Activated naive CD8-positive, alpha-beta T cell treated with anti-CD3 and anti-CD28 coated beads, Interleukin-2, amount 10 ng/mL, durations not matched to agents 7 days and 5 days (primary cell): ENCODE measurements at regions not wholly inside any gene's neighbourhood (a gene's known extent, or its start where the extent isn't known, plus 50 kb on each side); places are given as distances from the start of the nearest gene placed in this dataset.

Experiments used
- ATAC-seq: fragments of 150-1000 bp; cut with Tn5 transposase; one replicate; pipeline ENCODE4 v1.10.0; 2021; ENCODE audit warnings: low read depth, moderate library complexity
- POLR2A ChIA-PET: fragments of 350-600 bp; sonication (Branson Sonifier 250); formaldehyde crosslinking; loops from one replicate; lab custom pipeline; 2021; ENCODE audit warnings: antibody characterized with exemption; lab: Charles Lee
- DNase-seq: peaks from one replicate; pipeline ENCODE4 v3.0.0; 2021
- H3K27ac Mint-ChIP-seq: one replicate; pipeline ENCODE4 v1.8.0; 2022; ENCODE audit warnings: mild to moderate bottlenecking, mixed read lengths
- H3K27me3 Mint-ChIP-seq: one replicate; pipeline ENCODE4 v1.8.0; 2022; ENCODE audit warnings: mild to moderate bottlenecking, moderate library complexity, mixed read lengths
- H3K36me3 Mint-ChIP-seq: one replicate; pipeline ENCODE4 v1.8.0; 2021; ENCODE audit warnings: mild to moderate bottlenecking, mixed read lengths
- H3K4me1 Mint-ChIP-seq: one replicate; pipeline ENCODE4 v1.8.0; 2021; ENCODE audit warnings: mixed read lengths
- H3K4me3 Mint-ChIP-seq: one replicate; pipeline ENCODE4 v1.8.0; 2022; ENCODE audit warnings: mild to moderate bottlenecking, moderate library complexity, mixed read lengths
- H3K9me3 Mint-ChIP-seq: one replicate; pipeline ENCODE4 v1.8.0; 2021; ENCODE audit warnings: mixed read lengths

DNA sequence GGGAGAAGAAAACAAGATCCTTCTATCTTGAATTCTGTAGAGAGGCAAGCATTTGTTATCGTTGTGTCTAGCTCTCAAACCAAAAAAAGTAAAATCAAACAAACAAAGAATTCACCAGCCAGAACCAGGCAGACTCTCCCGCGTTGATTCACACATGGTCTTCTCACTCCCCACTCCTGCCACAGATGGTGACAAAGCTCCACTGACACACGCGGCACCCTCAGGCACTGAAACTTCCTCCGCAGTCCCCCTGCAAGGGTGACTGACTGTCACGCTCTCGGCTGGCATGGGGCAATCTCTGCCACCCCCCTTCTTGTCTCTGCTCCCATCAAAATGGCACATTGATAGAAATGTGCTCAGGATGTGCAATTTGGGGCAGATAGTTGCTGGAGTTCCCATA lies 304.9 kb downstream of the DHX15 start:
- no peak overlapping the region for H3K27ac Mint-ChIP-seq
- no peak for DNase-seq
- no peaks in the 10 kb centered on the region for H3K36me3 Mint-ChIP-seq
- POLR2A ChIA-PET = no interaction called here
- no peak overlapping the region for H3K4me3 Mint-ChIP-seq
- no peaks in the 10 kb centered on the region for H3K9me3 Mint-ChIP-seq
- no peak for ATAC-seq
- H3K4me1 Mint-ChIP-seq = no peaks in the 10 kb centered on the region
- peaks cover 5% of the 10 kb centered on the region for H3K27me3 Mint-ChIP-seq

DNA sequence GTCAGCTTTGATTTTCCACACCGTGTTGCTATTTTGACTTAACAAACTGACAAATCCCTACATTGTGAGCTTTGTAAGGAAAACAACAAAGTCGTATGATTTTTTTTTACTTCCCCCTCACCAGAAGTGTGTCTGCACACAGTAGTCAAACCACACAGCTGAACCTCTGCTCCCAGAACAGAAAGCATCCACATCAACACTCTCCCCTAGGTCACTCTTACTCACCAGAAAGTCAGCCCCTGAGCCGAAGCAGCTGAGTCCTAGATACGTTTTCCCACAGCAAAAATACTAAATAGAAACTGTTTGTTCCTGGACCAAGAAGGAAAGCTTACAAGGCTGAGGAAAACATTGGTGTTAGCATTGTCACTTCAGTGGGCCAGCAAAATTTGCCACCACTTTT lies 305.7 kb downstream of the DHX15 start:
- ATAC-seq (no peak), DNase-seq (no peak)
- Mint-ChIP-seq H3K4me1 (no peaks in the 10 kb centered on the region), H3K27me3 (peaks cover 5% of the 10 kb centered on the region), H3K4me3 (no peak overlapping the region), H3K27ac (no peak overlapping the region), H3K36me3 (no peaks in the 10 kb centered on the region), H3K9me3 (no peaks in the 10 kb centered on the region)
- POLR2A ChIA-PET = no interaction called here

DNA sequence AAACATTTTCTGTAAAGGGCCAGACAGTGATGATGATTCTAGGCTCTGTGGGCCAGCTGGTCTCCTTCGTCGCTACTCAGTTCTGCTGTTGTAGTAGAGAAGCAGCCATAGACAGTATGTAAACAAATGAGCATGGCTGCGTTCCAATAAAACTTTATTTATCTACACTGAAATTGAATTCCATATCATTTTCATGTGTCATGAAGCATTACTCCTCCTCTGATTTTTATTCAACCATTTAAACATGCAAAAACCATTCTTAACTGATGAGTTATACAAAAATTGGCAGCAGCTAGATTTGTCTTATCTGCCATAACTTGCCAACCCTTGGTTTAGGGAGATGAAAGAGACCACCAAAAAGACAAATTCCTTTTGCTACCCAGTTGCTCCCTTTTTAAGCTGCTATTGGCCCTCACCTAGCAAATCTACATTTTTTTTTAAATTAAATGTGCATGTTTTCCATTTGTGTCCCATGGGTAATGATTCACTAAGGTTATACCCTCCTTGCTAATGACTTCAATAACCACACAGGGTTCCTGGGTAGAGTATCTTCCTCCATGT lies 309.9 kb downstream of the DHX15 start:
- no peaks in the 10 kb centered on the region for H3K4me1 Mint-ChIP-seq
- no peak overlapping the region for H3K4me3 Mint-ChIP-seq
- ATAC-seq = no peak

DNA sequence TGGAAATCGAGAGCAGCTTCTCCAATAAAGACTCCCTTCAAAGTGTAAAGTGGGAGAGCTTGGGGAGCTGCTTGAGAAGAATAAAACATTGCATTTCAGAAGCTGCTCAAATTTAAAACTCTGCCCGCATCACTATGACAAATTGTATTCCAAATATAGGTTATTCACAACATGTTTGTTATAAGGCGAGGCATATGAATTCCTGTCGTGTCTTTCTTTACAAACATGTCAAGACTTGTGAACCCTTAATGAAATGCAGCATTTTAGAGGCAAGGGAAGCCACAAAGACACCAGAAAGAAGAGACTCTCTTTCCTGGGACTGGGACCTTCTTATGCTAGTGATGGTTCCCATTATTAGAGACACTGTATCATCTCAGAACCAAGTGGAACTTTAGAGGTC lies 311.2 kb downstream of the DHX15 start:
- Mint-ChIP-seq H3K4me3 (no peak overlapping the region), H3K4me1 (no peaks in the 10 kb centered on the region)

More for the DNA sequence above, 309.9 kb downstream of the DHX15 start:
- Mint-ChIP-seq H3K36me3 (no peaks in the 10 kb centered on the region), H3K27me3 (peaks cover 5% of the 10 kb centered on the region), H3K9me3 (no peaks in the 10 kb centered on the region), H3K27ac (no peak overlapping the region)
- POLR2A ChIA-PET = no interaction called here
- DNase-seq = no peak

DNA sequence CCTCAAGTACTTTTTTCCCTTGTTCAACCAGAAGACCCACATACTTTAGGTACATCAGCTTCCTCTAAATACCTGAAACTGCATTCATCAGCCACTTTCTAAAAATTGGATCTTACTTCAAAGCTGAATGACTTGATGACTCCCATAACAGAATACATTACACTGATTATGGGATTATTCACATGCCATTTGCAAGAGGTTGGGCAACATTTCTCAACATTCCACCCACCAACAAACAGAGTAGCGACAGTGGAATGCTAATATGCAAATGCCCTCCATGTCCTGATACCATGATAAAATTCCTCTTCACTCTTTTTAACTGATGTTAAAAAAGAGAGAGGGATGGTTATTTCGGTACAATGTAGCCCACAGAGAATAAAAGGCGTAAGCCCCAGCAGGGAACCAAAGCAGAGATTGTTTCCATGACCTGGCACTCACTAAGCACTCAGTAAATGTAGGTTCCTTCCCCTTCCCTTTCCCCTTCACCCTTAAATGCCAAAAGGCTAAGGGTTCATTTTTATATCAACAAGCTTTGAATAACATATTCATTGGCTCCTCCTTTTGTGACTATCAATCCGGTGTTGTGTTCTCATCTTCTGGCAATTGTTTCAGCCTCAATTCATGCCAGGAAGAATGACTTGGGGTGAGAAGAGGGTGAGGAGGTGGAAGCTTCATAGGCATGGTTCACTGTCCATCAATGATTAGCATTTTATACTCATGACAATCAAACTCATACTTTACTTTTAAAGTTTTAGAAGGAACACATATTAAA lies 317.2 kb downstream of the DHX15 start:
- DNase-seq (no peak), ATAC-seq (no peak)
- H3K4me3 Mint-ChIP-seq = no peak overlapping the region
- H3K27me3 Mint-ChIP-seq = no peaks in the 10 kb centered on the region
- no peaks in the 10 kb centered on the region for H3K4me1 Mint-ChIP-seq
- H3K36me3 Mint-ChIP-seq = no peaks in the 10 kb centered on the region
- no peak overlapping the region for H3K27ac Mint-ChIP-seq
- H3K9me3 Mint-ChIP-seq = no peaks in the 10 kb centered on the region
- POLR2A ChIA-PET = no interaction called here

More for the DNA sequence above, 311.2 kb downstream of the DHX15 start:
- no peaks in the 10 kb centered on the region for H3K36me3 Mint-ChIP-seq
- POLR2A ChIA-PET = no interaction called here
- H3K27ac Mint-ChIP-seq = no peak overlapping the region
- no peaks in the 10 kb centered on the region for H3K27me3 Mint-ChIP-seq
- no peaks in the 10 kb centered on the region for H3K9me3 Mint-ChIP-seq
- no peak for ATAC-seq
- no peak for DNase-seq

DNA sequence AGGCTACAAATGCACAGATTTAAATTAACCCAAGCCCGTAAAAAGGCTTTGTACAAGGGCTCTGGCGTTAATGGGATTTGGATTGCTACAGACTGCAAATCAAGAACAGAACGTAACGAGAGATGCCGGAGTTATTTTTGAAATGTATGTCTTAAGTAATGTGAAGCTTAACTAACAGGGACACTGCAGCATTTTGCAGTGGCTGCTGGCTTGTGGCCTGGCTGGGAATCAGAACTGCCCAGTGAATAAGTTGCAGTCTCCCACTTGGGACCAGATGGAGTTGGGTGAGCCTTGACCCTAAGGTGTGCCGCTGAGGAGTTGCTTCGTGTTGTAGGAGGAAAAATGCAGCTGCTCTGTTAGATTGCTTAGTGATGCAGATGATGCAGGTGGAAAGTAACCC lies 318.4 kb downstream of the DHX15 start:
- no peak for DNase-seq
- H3K27ac Mint-ChIP-seq = no peak overlapping the region
- no peaks in the 10 kb centered on the region for H3K9me3 Mint-ChIP-seq
- no peaks in the 10 kb centered on the region for H3K36me3 Mint-ChIP-seq
- H3K4me1 Mint-ChIP-seq = no peaks in the 10 kb centered on the region
- no peak overlapping the region for H3K4me3 Mint-ChIP-seq
- ATAC-seq = no peak
- no peaks in the 10 kb centered on the region for H3K27me3 Mint-ChIP-seq
- POLR2A ChIA-PET = no interaction called here

DNA sequence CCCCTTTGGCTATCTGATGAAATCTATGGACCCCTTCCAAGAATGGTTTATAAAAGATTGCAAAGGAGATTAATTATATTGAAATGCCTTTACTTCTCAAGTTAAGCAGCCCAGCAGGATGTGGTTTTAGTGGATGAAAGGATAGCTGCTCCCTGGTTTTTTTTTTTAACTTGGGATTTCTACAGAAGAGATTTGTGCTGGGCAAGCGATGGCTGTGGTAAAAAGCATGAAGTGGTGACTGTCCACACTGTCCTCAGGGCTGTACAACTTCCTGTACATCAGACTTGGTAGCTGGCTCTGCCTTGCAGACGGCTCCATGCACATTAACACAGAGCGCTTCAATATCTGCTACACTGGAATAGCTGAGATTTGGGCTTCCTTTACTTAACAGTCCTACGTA lies 321.7 kb downstream of the DHX15 start:
- H3K27ac Mint-ChIP-seq = no peak overlapping the region
- H3K36me3 Mint-ChIP-seq = no peaks in the 10 kb centered on the region
- H3K9me3 Mint-ChIP-seq = no peaks in the 10 kb centered on the region
- H3K4me3 Mint-ChIP-seq = no peak overlapping the region
- ATAC-seq = no peak
- H3K27me3 Mint-ChIP-seq = no peaks in the 10 kb centered on the region
- no peak for DNase-seq
- POLR2A ChIA-PET = no interaction called here
- no peaks in the 10 kb centered on the region for H3K4me1 Mint-ChIP-seq

DNA sequence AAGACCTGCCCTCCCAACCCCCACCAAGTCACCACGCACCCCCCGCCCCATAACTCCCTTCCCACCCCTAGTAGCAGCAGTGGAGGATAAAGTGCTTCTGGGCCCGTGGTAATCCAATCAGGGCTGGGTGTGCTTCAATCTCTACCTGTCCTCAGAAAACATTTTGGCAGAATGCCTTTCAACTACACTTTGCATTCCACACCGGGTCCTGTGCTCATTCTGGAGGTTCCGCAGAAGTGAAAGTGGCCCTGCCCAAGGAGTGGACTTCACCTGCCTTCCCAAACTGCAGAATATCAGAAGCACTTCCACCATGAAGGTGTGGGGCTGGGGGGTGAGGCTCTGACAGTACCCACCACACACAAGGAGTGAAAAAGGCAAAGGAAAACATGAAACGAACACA lies 322.3 kb downstream of the DHX15 start:
- Mint-ChIP-seq H3K4me3 (no peak overlapping the region), H3K27ac (no peak overlapping the region), H3K27me3 (no peaks in the 10 kb centered on the region), H3K36me3 (no peaks in the 10 kb centered on the region), H3K9me3 (no peaks in the 10 kb centered on the region), H3K4me1 (no peaks in the 10 kb centered on the region)
- POLR2A ChIA-PET = no interaction called here
- no peak for ATAC-seq
- DNase-seq = no peak

DNA sequence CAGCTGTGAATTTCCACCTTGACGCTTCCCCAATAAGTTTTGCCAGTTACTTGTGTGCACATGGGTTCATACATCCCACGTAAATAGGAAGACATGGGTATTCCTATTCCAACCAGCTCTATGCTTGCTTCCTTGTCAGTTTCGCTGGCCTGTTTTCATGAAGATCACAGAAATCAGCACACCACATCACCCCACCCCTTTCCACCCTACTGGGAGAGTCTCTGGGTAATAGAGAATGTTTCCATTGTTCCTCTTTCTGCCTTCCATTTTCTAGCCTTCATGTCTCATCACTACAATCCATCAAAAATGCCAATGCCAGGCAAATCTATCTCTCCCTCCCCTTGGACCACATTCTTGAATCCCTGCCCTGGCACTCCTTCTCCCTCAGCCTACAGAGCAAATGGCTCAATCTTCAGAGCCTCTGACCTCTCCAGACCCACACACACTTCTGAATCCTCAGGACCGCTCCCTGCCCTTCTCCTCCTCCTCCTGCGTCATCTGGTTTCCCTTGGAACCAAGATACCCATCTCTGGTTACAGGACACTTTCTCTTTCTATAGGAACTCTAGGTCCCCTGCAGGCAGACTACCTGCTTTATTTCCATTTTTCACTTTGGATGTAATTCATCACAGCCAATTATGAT lies 323.3 kb downstream of the DHX15 start:
- POLR2A ChIA-PET = no interaction called here
- no peak overlapping the region for H3K4me3 Mint-ChIP-seq
- H3K9me3 Mint-ChIP-seq = no peaks in the 10 kb centered on the region

DNA sequence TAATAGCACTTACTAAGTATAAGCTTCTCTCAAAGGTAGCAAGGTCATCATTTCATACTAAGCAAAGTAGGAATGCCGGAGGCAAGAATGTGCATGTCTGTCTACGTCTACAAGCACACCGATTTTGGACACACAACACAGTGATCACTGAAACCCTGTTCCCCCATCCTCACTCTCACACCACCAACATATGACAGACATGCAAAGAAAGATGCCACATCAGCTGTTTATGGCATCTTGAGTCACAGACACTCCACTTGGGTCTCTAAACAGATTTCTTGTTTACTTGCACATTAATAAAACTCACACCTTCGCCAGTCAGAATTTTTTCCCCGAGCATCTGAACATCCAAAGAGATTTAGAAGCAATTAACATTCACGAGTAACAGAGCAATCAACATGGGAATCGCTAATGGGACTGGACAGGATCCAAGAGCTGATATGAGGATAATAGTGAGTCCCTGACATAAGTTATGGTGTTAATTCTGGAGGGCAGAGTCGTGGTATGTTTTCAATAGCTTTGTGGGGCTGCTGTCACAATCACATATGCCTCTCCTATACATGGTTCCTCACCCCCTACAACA lies 324.1 kb downstream of the DHX15 start:
- H3K36me3 Mint-ChIP-seq = no peaks in the 10 kb centered on the region
- no peaks in the 10 kb centered on the region for H3K27me3 Mint-ChIP-seq
- H3K4me1 Mint-ChIP-seq = no peaks in the 10 kb centered on the region
- no peak overlapping the region for H3K27ac Mint-ChIP-seq
- no peak for ATAC-seq
- no peaks in the 10 kb centered on the region for H3K9me3 Mint-ChIP-seq
- POLR2A ChIA-PET = no interaction called here
- no peak for DNase-seq
- no peak overlapping the region for H3K4me3 Mint-ChIP-seq

More for the DNA sequence above, 323.3 kb downstream of the DHX15 start:
- ATAC-seq = no peak
- DNase-seq = no peak
- no peak overlapping the region for H3K27ac Mint-ChIP-seq
- no peaks in the 10 kb centered on the region for H3K4me1 Mint-ChIP-seq
- H3K27me3 Mint-ChIP-seq = no peaks in the 10 kb centered on the region
- no peaks in the 10 kb centered on the region for H3K36me3 Mint-ChIP-seq

DNA sequence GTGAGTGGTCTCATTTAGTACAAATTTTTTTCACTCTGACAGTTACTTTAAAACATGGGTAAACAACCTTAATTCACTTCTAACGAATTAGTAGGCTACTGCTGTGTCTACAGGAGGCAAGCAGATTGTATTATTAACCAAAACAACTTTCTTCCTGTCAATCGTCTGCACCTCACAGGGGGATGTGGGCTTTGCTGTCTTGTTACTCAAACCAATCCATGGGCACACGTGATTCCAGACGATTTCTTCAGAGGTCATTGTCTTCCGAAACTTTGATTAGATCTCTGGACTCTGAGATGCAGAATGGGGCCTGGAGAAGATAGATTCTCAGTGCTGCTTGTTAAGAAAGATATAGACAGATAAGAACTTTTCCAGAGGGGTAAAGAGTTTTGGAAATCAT lies 327.8 kb downstream of the DHX15 start:
- no peaks in the 10 kb centered on the region for H3K9me3 Mint-ChIP-seq
- H3K27me3 Mint-ChIP-seq = no peaks in the 10 kb centered on the region
- DNase-seq (no peak), ATAC-seq (no peak)
- H3K36me3 Mint-ChIP-seq = no peaks in the 10 kb centered on the region
- no peak overlapping the region for H3K4me3 Mint-ChIP-seq
- no peak overlapping the region for H3K27ac Mint-ChIP-seq
- POLR2A ChIA-PET = no interaction called here
- no peaks in the 10 kb centered on the region for H3K4me1 Mint-ChIP-seq

DNA sequence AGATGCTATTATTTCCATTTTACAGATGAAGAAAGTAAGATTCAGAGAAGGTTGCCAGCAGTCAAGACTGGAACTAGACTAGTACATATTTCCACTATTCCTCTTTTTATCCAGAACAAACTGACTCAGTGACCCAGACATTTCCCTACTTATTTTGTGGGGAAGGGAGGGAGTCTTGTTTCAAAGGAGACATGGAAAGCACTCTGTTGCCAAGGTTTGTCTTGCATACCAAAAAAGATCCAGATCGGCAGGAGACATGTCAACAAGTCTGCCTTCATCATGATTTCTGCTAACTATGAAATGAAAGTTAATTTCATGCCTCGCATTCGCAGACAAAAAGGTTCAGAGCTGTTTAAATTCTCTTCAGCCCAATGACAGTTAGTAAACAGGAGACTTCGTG lies 328.3 kb downstream of the DHX15 start:
- no peak overlapping the region for H3K4me3 Mint-ChIP-seq
- H3K27ac Mint-ChIP-seq = no peak overlapping the region
- H3K4me1 Mint-ChIP-seq = no peaks in the 10 kb centered on the region
- no peaks in the 10 kb centered on the region for H3K36me3 Mint-ChIP-seq
- ATAC-seq = no peak
- no peaks in the 10 kb centered on the region for H3K9me3 Mint-ChIP-seq
- no peaks in the 10 kb centered on the region for H3K27me3 Mint-ChIP-seq
- DNase-seq = no peak
- POLR2A ChIA-PET = no interaction called here

DNA sequence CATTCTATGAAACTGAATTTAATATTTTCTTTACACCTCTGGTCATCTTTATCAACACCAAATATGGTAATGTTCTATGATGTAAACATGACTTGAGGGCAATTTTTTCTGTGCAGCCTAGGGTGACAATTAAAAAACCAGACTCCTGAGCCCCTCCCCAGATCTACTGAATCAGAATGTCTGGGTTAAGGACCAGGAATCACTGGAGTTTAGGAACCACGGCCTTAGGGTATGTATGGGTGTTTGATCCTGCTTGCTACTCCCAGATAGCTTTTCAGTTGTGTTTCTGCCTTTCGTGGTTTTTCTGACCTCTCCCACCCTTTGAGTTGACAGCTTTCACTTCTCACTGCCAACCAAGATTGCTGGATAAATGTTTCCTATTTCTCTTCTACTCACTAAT lies 332.2 kb downstream of the DHX15 start:
- Mint-ChIP-seq H3K9me3 (no peaks in the 10 kb centered on the region), H3K36me3 (no peaks in the 10 kb centered on the region), H3K27me3 (no peaks in the 10 kb centered on the region), H3K4me1 (no peaks in the 10 kb centered on the region), H3K27ac (no peak overlapping the region), H3K4me3 (no peak overlapping the region)
- no peak for DNase-seq
- POLR2A ChIA-PET = no interaction called here
- no peak for ATAC-seq

DNA sequence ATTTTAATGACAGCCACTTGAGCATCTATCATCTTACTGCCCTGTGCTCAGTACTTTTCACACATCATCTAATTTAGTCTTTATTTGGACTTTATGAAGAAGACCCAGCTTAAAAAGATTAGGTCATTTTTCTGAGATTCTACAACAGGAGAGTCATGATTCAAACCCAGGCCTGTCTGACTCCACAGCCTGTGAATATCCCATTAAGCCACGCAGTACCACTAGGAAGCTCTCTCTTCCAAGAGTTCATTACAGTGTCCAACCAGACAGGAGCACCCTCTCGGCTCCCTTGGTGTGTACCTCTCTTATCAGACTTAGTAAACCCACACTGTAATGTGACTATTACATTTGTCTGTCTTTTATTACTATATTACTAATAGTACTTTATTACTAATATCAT lies 332.8 kb downstream of the DHX15 start:
- no peak for ATAC-seq
- no peak overlapping the region for H3K27ac Mint-ChIP-seq
- POLR2A ChIA-PET = no interaction called here
- no peak overlapping the region for H3K4me3 Mint-ChIP-seq
- no peaks in the 10 kb centered on the region for H3K36me3 Mint-ChIP-seq
- no peaks in the 10 kb centered on the region for H3K4me1 Mint-ChIP-seq
- no peaks in the 10 kb centered on the region for H3K27me3 Mint-ChIP-seq
- DNase-seq = no peak
- no peaks in the 10 kb centered on the region for H3K9me3 Mint-ChIP-seq
